ENCODE measurements at regions not wholly inside any gene's neighbourhood (a gene's known extent, or its start where the extent isn't known, plus 50 kb on each side); places are given as distances from the start of the nearest gene placed in this dataset.
"Not testable (repeated sequence)": the region's sequence is repeated elsewhere in the genome, so short reads cannot be mapped to it uniquely, and the experiment has no call there.

DNA sequence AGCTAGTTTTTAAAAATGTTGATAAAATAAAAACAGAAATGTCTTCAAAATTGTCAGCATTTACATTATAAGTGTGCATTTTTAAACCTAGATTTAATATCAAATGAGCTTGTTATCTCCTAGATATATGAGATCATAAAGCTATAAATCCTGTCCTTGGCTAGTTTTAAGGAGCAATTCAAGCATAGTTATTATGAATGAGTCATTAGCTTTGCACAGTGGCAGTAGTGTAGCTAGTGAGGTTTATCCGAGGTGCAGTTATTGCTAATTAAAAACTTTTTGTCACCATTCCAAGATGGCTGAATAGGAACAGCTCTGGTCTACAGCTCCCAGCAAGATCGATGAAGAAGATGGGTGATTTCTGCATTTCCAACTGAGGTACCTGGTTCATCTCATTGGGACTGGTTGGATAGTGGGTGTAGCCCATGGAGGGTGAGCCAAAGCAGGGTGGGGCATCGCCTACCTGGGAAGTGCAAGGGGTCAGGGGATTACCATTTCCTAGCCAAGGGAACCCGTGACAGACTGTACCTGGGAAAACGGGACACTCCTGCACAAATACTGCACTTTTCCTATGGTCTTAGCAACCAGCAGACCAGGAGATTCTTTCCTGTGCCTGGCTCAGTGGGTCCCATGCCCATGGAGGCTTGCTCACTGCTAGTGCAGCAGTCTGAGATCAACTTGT is 108.8 kb upstream of the SYNCRIP start:
- DNase-seq: no peak

DNA sequence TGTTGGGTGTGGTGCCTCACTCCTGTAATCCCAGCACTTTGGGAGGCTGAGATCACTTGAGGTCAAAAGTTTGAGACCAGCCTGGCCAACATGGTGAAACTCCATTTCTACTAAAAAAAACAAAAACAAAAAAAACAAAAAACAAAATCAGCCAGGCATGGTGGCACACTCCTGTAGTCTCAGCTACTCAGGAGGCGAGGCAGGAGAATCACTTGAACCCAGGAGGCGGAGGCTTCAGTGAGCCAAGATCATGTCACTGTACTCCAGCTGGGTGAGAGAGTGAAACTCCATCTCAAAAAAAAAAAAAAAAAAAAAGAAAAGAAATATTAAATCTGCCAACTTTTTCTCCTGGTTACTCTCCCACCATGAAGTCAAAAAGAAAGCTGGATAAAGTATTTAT is 107.5 kb upstream of the SYNCRIP start:
- DNase-seq: not testable (repeated sequence)

DNA sequence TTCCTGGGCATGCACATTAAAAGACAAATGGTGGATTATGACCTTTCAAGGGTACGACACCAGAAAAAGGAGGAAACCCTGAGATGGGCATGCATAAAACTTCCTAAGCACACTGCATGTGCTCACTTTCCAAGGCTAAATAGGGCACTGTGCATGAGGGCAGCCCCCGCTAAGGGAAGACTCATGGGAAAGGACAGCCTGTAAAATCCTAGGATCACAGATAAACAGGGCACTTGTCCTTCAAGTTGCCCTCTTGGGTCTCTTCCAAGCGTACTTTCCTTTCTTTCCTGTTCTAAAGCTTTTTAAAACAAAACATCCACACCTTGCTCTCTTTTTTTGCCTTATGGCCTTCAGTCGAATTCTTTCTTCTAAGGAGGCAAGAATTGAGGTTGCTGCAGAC is 106.5 kb upstream of the SYNCRIP start:
- no peak for DNase-seq

DNA sequence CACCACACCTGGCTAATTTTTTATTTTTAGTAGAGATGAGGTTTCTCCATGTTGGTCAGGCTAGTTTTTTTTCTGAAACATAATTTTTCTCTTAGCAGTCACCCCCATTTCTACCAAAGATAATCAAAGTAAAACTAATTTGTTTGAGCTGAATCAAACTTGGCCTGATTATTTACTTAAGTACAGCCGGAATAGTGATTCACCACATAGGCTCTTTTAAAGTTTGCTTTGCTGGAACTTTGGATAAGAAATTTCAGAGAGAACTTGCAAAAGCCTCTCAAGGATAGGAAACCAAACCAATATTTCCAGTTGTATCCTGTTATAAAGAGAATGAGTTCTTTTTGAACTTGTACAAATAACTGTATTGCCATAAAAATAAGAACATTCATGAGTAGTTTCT is 105.0 kb upstream of the SYNCRIP start:
- DNase-seq: no peak

DNA sequence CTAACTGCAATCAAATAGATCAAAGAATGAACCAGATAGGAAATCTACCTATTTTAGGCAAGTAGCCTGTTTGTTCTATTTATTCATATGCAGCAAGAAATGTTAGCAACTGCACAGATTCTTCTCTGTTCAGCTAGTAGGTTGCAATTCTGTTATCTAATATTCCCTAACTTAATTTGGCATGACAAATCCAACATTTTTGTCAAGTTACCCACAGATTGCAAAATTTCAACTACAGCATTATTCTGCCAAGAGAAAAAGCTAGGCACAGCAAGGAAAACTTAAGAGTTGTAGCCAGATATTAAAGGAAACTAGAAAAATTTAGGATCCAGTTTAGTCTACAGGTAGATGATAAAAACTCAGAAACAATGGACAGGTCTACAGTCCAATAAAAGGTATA is 104.4 kb upstream of the SYNCRIP start:
- no peak for DNase-seq

DNA sequence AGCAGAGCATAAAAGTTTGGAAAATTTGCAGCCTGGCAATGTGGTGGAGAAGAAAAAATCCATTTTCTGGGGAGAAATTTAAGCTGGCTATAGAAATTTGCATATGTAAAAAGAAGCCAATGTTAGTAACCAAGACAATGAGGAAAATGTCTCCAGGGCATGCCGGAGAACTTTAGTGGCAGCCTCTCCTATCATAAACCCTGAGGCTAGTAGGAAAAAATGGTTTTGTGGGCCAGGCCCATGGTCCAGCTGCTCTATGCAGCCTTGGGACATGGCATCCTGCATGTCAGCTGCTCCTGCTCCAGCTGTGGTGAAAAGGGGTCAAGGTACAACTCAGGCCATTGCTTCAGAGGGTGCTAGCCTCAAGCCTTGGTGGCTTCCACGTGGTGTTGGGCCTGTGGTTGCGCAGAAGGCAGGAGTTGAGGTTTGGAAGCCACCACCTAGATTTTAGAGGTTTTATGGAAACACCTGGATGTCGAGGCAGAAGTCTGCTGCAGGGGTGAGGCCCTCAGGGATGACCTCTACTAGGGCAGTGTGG is 101.8 kb upstream of the SYNCRIP start:
- DNase-seq: no peak

DNA sequence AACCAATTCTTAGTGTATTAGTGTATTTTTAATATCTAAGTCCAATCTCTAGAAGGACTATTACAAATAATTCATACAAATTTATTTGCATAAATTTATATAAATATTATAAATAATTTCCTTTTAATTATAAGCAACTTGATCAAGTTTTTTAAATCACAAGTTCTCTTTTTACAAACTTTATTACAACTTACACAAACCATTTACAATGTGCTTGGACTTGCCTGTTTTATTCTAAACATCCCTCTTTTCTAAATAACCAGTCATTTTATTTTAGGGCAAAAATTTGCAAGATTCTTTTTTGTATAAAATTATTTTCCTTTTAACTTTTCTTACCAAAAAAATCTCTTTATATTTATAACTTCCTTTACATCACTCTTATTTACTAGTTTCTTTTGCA is 83.5 kb upstream of the SYNCRIP start:
- no peak for DNase-seq

DNA sequence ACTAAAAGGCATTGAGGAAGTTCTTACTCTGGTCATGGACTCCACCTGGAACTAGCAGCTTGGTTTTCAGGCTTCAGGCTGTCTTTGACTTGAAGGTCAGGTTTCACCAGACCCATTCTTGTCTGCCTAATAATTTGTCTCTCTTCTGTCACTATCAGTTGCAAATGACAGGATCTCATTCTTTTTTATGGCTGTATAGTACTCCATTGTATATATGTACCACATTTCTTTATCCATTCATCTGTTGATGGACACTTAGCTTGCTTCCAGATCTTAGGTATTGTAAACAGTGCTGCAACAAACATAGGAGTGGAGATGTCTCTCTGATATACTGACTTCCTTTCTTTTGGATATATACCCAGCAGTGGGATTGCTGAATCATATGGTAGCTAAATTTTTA is 73.1 kb upstream of the SYNCRIP start:
- DNase-seq: no peak

DNA sequence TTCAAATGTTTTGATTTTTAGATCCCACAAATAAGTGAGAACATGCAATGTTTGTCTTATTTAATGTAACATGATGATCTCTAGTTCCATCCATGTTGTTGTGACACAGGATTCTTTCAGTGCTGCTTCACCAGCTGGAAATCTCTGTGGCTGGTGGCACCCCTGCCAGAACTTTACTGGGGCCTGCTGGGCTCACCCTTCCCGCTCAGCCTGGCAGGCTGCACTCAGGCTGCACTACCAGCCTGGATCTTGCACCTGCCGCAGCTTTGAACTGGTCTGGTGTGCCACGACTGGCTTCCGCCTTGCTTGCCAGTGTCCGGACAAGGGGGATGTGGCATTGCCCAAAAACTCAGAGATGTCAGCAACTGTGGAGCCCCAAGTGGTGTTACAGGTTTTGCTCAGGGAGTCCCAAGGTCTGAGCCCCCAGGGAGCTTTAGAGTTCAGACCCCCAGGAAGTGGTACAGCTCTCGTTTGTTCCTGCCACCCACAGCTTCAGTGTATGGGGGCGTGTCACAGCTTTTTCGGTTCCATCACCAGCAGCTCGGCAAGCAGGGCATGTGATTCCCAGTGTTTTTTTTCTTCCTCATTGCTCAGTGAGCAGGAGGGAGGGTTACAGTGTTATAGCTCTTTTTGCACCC is 72.3 kb upstream of the SYNCRIP start:
- DNase-seq: no peak

DNA sequence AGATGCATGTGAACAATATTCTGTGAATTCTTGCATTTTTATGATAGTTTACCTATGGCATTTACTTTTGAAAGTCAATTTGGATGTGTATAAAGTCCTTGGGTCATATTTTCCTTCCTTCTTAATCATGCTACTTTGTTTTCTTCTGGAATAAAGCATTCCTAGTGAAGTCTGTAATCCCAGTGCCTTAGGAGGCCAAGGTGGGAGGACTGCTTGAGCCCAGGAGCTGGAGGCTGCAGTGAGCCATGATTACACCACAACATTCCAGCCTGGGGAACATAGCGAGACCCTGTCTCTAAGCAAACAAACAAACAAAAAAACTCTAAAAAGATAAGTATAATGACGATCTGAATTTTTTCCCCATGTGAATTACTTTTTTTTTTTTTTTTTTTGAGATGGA is 69.7 kb upstream of the SYNCRIP start:
- DNase-seq: no peak

DNA sequence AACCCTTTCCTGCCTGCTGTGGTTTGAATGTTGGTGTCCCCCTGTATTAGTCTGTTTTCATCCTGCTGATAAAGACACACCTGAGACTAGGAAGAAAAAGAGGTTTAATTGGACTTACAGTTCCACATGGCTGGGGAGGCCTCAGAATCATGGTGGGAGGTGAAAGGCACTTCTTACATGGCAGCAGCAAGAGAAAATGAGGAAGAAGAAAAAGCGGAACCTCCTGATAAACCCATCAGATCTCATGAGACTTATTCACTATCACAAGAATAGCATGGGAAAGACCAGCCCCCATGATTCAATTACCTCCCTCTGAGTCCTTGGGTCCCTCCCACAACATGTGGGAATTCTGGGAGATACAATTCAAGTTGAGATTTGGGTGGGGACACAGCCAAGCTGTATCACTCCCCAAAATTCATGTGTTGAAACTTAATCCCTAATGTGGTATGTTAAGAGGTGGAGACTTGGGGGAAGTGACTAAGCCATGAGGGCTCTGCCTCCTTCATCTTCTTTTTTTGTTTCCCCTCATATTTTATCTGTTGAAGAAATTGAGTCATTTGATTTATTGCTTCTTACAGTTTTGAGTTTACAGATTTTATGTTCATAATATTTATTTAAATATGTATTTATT is 64.9 kb upstream of the SYNCRIP start:
- DNase-seq: not testable (repeated sequence)

DNA sequence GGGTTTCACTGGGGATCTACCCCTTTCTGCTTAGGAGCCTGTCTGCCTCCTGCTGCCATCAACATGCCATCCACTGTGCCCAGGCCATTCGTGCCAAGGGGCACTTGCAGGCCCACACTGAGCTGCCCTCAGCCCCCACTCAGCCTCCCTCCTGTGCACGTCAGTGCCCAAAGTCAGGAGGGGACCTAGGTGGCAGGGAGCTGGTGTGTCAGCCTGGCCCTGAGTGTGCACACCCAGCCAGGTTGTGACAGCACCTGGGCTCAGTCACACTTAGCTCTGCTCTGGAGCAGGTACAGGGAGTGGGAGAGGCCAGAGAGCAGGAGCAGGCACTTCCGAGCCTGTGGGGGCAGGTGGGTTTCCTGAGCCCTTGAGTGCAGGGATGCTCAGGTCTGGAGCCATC is 63.6 kb upstream of the SYNCRIP start:
- DNase-seq: no peak

DNA sequence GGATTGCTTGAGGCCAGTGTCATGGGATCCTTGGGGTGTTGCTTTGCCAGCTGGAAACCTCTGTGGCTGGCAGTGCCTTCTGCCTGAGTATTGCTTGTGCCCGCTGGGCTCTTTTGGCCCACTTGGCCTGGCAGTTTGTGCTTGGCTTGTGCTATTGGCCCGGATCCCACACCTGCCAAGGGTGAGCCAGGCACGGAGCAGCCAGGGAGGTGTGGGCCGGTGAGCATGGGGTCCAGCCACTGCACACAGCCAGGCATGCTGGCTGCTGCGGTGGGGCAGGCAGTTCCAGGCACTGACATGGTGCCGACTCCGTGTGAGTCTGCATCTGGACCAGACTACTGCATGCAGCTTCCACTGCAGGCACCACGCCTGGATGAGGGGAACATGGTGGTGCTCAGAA is 62.5 kb upstream of the SYNCRIP start:
- DNase-seq: no peak

DNA sequence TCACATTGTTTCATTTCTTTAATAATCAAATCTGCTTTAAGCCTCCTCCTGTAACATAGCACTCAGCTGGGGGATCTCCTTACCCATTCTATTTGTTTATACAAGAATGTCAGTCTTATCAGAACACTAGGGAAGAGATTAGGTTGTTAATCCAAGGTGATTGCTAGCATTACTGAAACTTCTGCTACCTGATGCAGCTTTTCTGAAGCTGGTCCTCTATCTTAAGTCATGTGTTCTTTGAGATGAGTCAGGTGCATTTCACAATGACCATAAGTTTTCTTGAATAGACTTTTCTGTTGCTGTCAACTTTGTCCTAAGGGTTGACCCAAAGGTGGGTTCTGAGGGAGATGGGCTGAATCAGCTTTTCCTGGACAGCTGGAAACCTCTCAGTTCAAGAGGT is 60.7 kb upstream of the SYNCRIP start:
- no peak for DNase-seq

Measured in right lung (tissue), 2 donors.